Duodenal mucosa (tissue), 2 donors: ENCODE measurements at regions not wholly inside any gene's neighbourhood (a gene's known extent, or its start where the extent isn't known, plus 50 kb on each side); places are given as distances from the start of the nearest gene placed in this dataset.

ENCODE experiments used
- H3K27ac ChIP-seq: one replicate; pipeline ENCODE4 v1.7.0; 2013; ENCODE audit warnings: low read depth, low read length
- H3K27me3 ChIP-seq, 2 donors: one replicate each; pipeline ENCODE4 v1.7.0; 2013; ENCODE audit warnings: low read length in 2 of 2, control low read depth in 1 of 2; ENCODE audit not compliant: insufficient read depth in 2 of 2, control insufficient read depth in 1 of 2
- H3K36me3 ChIP-seq, 2 donors: one replicate each; pipeline ENCODE4 v1.7.0; 2013; ENCODE audit warnings: low read length in 2 of 2, control low read depth in 1 of 2; ENCODE audit not compliant: insufficient read depth in 2 of 2, control insufficient read depth in 1 of 2
- H3K4me1 ChIP-seq, 2 donors: one replicate each; pipeline ENCODE4 v1.7.0; 2013; ENCODE audit warnings: low read length in 2 of 2, control low read depth in 1 of 2; ENCODE audit not compliant: insufficient read depth in 2 of 2, control insufficient read depth in 1 of 2
- H3K4me3 ChIP-seq, 2 donors: one replicate each; pipeline ENCODE4 v1.7.0; 2013; ENCODE audit warnings: low read length in 2 of 2, low read depth in 1 of 2
- H3K9ac ChIP-seq, 2 donors: one replicate each; pipeline ENCODE4 v1.7.0; 2013; ENCODE audit warnings: low read length in 2 of 2, low read depth in 1 of 2
- H3K9me3 ChIP-seq, 2 donors: one replicate each; pipeline ENCODE4 v1.7.0; 2013; ENCODE audit warnings: low read length in 2 of 2, control low read depth in 1 of 2; ENCODE audit not compliant: control insufficient read depth in 1 of 2

DNA sequence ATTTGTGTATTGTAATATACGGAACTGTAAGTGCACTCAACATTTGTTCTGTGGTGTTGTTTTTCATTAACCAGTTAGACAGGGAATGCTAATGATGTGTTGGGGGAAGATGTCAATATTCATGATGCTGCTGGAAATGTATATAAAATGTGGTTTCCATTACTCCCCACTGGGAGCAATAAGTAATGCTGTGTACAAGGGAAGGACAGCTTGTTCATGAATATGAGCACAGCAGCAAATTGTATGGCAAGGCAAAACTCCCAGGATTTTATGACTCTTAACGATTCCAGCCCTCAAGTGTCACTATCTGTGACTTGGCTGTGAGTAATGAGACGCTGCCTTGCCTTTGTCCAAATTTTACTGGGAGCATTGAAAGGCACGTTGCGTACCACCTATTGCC is 312.4 kb upstream of the DDX18 start:
- H3K36me3 ChIP-seq, result no peaks in the 10 kb centered on the region
- no peaks in the 10 kb centered on the region for H3K4me1 ChIP-seq
- H3K9ac ChIP-seq, result no peak overlapping the region
- no peak overlapping the region for H3K4me3 ChIP-seq
- H3K27me3 ChIP-seq, result no peaks in the 10 kb centered on the region
- no peak overlapping the region for H3K27ac ChIP-seq
- peaks cover 0 to 4% of the 10 kb centered on the region in 2 donors for H3K9me3 ChIP-seq

DNA sequence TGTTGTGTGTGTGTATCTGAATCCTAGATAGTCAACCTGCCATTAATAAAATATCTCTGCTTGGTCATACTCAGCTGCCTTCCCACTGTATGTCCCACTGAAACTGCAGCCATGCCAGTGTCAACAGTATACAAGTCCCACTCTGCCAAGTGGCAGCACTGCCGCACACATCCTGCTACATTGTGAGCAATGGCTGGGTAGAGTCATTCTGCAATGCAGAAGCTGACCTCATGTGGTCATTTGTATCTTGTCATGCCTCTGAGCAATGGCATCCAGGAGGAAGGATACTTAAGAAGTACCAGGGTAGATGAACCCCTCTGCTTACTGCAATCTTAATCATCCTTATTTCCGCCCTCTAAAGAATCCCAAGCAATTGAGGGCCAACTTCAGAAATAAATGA is 302.2 kb upstream of the DDX18 start:
- Histone ChIP-seq H3K27me3 (no peaks in the 10 kb centered on the region), H3K4me1 (no peaks in the 10 kb centered on the region), H3K9me3 (no peaks in the 10 kb centered on the region), H3K36me3 (no peaks in the 10 kb centered on the region), H3K27ac (no peak overlapping the region), H3K9ac (no peak overlapping the region), H3K4me3 (no peak overlapping the region)

DNA sequence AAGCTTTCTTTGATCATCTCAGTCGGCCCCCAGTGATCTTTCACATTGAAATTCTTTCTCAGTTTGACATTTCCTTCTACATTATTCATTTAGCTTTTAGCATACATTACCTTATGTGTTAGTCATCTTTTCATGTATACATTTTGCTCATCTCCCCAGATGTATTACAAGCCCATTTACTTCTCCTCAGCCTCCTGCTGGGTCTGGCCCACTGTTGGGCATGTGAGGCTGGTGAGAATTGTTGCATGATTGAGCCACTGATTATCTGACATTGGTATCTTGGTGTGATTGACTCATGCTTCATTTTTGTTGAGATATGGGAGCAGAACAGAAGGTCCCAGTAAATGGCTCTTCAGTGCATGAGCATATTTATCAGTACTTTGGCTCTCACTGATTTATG is 300.1 kb upstream of the DDX18 start:
- no peaks in the 10 kb centered on the region for H3K27me3 ChIP-seq
- no peak overlapping the region for H3K4me3 ChIP-seq
- H3K27ac ChIP-seq, result no peak overlapping the region
- H3K4me1 ChIP-seq, result peaks cover 0 to 2% of the 10 kb centered on the region in 2 donors
- no peaks in the 10 kb centered on the region for H3K9me3 ChIP-seq
- H3K36me3 ChIP-seq, result no peaks in the 10 kb centered on the region
- no peak overlapping the region for H3K9ac ChIP-seq

DNA sequence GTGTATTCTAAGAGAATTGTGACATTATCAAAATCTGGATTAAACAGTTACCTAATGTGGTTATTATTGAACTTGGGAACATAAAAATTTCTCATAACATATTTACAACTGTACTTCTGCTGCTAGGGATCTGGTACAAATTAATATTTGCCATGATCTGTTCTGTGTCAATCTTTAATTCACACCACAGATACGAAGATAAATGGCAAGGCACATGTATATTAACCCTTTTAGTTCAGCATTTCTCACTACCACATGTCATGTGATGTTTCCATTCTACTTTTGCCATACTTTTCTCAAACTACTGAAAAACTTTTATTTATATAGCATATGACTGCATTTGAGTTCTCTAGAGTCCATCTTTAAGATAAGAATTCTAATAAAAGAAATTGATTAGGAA is 295.3 kb upstream of the DDX18 start:
- Histone ChIP-seq H3K27ac (no peak overlapping the region), H3K36me3 (no peaks in the 10 kb centered on the region)

DNA sequence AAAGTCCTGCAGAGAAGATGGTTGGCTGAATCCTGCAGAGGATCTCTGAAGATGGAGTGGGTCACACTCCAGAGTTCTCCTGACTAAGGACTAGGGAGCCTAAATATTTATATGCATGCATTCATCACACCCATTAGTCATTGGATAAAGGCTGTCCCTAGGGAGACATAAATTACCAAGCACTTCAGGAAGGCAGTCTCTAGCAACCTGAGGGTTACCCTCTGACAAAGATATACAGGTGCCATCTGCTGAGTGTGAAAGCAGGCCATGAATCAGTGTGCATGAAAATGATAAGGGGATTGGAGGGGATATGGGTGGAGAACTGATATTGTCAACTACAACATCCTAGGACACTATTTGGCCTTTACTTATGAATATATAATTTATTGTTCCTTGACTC is 294.8 kb upstream of the DDX18 start:
- H3K9me3 ChIP-seq, result no peaks in the 10 kb centered on the region
- peaks cover 0 to 23% of the 10 kb centered on the region in 2 donors for H3K4me1 ChIP-seq
- H3K36me3 ChIP-seq, result no peaks in the 10 kb centered on the region
- H3K9ac ChIP-seq, result no peak overlapping the region
- H3K4me3 ChIP-seq, result no peak overlapping the region
- H3K27me3 ChIP-seq, result no peaks in the 10 kb centered on the region
- H3K27ac ChIP-seq, result no peak overlapping the region

More for the DNA sequence above, 295.3 kb upstream of the DDX18 start:
- no peaks in the 10 kb centered on the region for H3K27me3 ChIP-seq
- no peak overlapping the region for H3K9ac ChIP-seq
- peaks cover 0 to 22% of the 10 kb centered on the region in 2 donors for H3K4me1 ChIP-seq
- no peaks in the 10 kb centered on the region for H3K9me3 ChIP-seq
- no peak overlapping the region for H3K4me3 ChIP-seq

DNA sequence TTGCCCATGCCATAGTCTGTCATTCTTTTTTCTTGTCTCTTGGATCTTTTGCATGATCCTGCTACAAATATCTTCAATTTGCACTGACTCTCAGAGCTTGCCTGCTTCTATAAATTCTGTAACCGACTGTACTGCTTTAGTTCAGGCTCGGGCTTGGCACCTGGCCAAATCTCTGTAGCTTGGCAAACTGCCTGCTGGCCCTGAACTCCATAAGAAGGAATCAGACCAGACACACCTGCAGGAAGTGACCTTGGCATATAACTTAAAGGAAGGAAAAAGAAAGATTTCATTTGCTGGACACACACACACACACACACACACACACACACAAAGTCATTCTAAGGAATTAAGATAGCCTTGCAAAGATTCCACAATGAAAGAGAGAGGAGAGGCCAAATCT is 291.2 kb upstream of the DDX18 start:
- Histone ChIP-seq H3K9me3 (no peaks in the 10 kb centered on the region), H3K27me3 (no peaks in the 10 kb centered on the region), H3K27ac (no peak overlapping the region), H3K36me3 (no peaks in the 10 kb centered on the region), H3K4me1 (peaks cover 0 to 23% of the 10 kb centered on the region in 2 donors), H3K9ac (no peak overlapping the region), H3K4me3 (no peak overlapping the region)

DNA sequence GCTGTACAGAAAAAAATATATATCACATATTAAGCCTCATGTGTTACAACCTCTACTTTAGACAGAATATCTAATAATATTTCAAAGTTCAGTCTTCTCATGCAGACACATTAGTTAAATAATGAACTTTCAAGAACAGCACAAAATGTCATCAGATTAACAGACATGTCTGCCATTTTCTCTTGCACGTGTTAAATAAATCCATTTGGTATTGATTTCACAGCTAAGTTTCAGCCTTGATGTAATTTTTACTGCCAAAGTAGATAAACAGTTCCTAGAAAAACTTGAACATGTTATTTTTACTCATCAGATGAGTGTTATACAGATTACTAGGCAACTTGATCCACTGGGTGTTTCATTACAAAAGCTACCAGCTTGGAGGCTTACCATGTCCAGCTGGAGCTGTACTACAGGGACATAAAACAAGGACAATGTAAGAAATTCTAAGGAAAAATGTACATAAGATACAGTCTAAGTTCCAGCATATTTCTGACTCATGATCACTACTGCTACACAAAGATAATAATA is 290.7 kb upstream of the DDX18 start:
- Histone ChIP-seq H3K36me3 (no peaks in the 10 kb centered on the region), H3K9me3 (no peaks in the 10 kb centered on the region), H3K27ac (no peak overlapping the region), H3K9ac (no peak overlapping the region), H3K27me3 (no peaks in the 10 kb centered on the region), H3K4me1 (peaks cover 0 to 23% of the 10 kb centered on the region in 2 donors), H3K4me3 (no peak overlapping the region)

DNA sequence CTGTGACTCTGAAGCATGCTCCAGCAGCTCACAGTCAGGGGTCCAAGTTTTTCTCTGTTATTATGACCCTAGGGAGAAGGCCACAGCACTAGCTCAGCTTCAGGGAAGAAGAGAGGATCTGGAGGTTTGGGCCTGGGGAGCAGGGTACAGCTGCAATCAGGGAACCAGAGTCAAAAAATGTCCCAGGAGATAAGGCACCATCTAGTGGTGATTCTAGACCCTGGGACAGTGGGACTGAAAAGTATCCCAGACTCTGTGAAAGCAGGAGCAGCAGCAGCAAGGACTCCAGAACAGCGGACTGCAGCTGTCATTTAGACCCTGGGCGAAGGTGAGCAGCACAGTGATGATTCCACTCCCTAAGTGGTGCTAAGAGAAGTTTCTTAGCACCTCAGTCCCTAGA is 278.4 kb upstream of the DDX18 start:
- Histone ChIP-seq H3K36me3 (no peaks in the 10 kb centered on the region), H3K9me3 (peaks cover 0 to 6% of the 10 kb centered on the region in 2 donors), H3K9ac (no peak overlapping the region), H3K4me3 (no peak overlapping the region), H3K27me3 (no peaks in the 10 kb centered on the region), H3K27ac (no peak overlapping the region), H3K4me1 (no peaks in the 10 kb centered on the region)

DNA sequence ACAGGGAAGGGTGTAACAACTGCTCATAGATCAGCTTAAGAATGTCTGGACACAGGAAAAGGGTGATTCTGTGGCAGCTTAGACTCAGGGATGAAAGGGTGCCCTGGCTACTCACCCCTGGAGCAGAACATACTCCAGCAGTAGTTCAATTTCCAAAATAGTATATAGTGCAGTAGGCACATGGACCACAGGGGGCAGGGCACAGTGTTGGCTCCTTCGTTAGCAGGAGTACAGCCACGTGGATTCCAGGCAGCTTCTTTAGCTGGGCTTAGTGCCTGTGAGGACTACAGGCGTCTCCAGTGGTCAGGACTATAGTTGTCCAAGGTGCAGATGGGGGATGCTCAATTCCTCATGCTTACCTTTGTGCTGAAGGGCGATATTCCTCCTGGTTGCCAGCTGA is 277.5 kb upstream of the DDX18 start:
- Histone ChIP-seq H3K36me3 (no peaks in the 10 kb centered on the region), H3K27ac (no peak overlapping the region), H3K9ac (no peak overlapping the region), H3K27me3 (no peaks in the 10 kb centered on the region), H3K4me3 (no peak overlapping the region), H3K4me1 (no peaks in the 10 kb centered on the region), H3K9me3 (peaks cover 0 to 4% of the 10 kb centered on the region in 2 donors)

DNA sequence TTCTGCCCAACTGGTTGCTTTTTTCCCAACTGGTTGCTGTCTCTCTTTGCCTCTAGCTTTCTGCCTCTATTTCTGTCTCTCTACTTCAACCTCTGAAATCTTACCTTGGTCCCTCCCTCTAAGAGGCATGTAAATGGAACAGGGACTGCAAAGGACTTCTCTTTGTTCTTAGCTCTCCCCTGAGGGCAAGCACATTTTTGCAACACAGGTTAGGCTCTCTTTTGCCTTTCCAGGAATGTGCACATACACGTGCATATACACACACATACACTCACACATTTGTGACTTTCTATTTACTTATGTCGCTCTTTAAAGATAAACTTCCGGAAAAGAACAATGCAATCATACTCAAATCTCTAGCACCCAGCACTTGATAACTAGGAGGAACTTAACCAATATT is 262.6 kb upstream of the DDX18 start:
- Histone ChIP-seq H3K4me1 (no peaks in the 10 kb centered on the region), H3K9me3 (no peaks in the 10 kb centered on the region), H3K36me3 (no peaks in the 10 kb centered on the region), H3K27me3 (no peaks in the 10 kb centered on the region), H3K4me3 (no peak overlapping the region), H3K9ac (no peak overlapping the region), H3K27ac (no peak overlapping the region)

DNA sequence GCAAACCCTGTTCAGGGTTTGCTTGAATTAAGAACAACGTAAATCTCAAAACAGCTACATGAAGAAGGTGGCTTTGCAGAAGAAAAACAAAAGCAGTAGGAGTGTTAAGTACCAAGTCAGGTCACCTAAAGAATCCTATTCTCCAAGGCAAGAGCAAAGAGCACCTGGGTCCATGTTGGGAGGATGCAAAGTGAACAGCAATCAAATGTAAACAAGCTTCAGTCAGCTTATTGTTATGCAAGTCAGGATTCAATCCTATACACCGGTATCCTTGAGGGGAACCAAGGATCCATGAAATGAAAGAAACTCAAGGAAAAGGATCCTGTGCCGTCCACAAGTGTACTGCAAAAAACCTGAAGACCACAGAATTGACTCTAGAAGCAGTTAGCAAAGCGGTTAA is 261.0 kb upstream of the DDX18 start:
- Histone ChIP-seq H3K4me3 (no peak overlapping the region), H3K9ac (no peak overlapping the region), H3K27ac (no peak overlapping the region), H3K4me1 (no peaks in the 10 kb centered on the region), H3K9me3 (no peaks in the 10 kb centered on the region), H3K36me3 (no peaks in the 10 kb centered on the region), H3K27me3 (no peaks in the 10 kb centered on the region)
